Loucy (cell line): ENCODE measurements at regions not wholly inside any gene's neighbourhood (a gene's known extent, or its start where the extent isn't known, plus 50 kb on each side); places are given as distances from the start of the nearest gene placed in this dataset.

Source experiments
- H2AFZ ChIP-seq: fragments of 200-600 bp; sonication (generic); 2 replicates; pipeline ENCODE4 v1.6.0; 2016; ENCODE audit warnings: antibody characterized with exemption, mild to moderate bottlenecking, low read length, moderate library complexity
- H3F3A ChIP-seq: fragments of 200-600 bp; 2 replicates; pipeline ENCODE4 v1.6.0; 2016; ENCODE audit warnings: antibody characterized with exemption, low read depth, mild to moderate bottlenecking
- H3K27me3 ChIP-seq: fragments of 200-600 bp; sonication (generic); 2 replicates; pipeline ENCODE4 v1.6.1; 2014; ENCODE audit warnings: low read length, mild to moderate bottlenecking; ENCODE audit not compliant: insufficient read depth, poor library complexity, severe bottlenecking
- H3K36me3 ChIP-seq: fragments of 200-600 bp; sonication (generic); 2 replicates; pipeline ENCODE4 v1.6.1; 2016; ENCODE audit warnings: low read length; ENCODE audit not compliant: insufficient read depth
- H3K4me1 ChIP-seq: fragments of 200-600 bp; sonication (generic); 2 replicates; pipeline ENCODE4 v1.5.1; 2014; ENCODE audit warnings: low read length, mild to moderate bottlenecking; ENCODE audit not compliant: insufficient read depth, poor library complexity, severe bottlenecking
- H3K4me2 ChIP-seq: fragments of 200-600 bp; sonication (generic); 2 replicates; pipeline ENCODE4 v1.6.0; 2014; ENCODE audit warnings: antibody characterized with exemption, low read length, low read depth, mild to moderate bottlenecking; ENCODE audit not compliant: poor library complexity, severe bottlenecking
- H3K4me3 ChIP-seq: fragments of 200-600 bp; sonication (generic); 2 replicates; pipeline ENCODE4 v1.5.1; 2014; ENCODE audit warnings: low read length, mild to moderate bottlenecking, mixed read lengths; ENCODE audit not compliant: poor library complexity, severe bottlenecking
- H3K79me2 ChIP-seq: fragments of 200-600 bp; sonication (generic); 2 replicates; pipeline ENCODE4 v1.6.1; 2014; ENCODE audit warnings: low read length; ENCODE audit not compliant: insufficient read depth
- H3K9ac ChIP-seq: fragments of 200-600 bp; sonication (generic); 2 replicates; pipeline ENCODE4 v1.6.0; 2014; ENCODE audit warnings: mild to moderate bottlenecking, low read depth, low read length, moderate library complexity; ENCODE audit not compliant: poor library complexity, severe bottlenecking
- H3K9me2 ChIP-seq: fragments of 200-600 bp; sonication (generic); replicated peaks from 2 replicates; pipeline ENCODE4 v1.6.1; 2016; ENCODE audit warnings: low read depth, low read length, mixed read lengths
- H3K9me3 ChIP-seq: fragments of 200-600 bp; sonication (generic); 2 replicates; pipeline ENCODE4 v1.6.1; 2014; ENCODE audit warnings: mild to moderate bottlenecking, antibody characterized with exemption, low read length, low read depth; ENCODE audit not compliant: insufficient read depth
- H4K20me1 ChIP-seq: fragments of 200-600 bp; sonication (generic); 2 replicates; pipeline ENCODE4 v1.6.0; 2014; ENCODE audit warnings: antibody characterized with exemption, low read length, mild to moderate bottlenecking; ENCODE audit not compliant: insufficient read depth, poor library complexity, severe bottlenecking
- CTCF ChIP-seq: fragments of 200-600 bp; sonication (generic); conservative IDR thresholded peaks from 2 replicates; pipeline ENCODE4 v1.5.1; 2014; ENCODE audit warnings: mild to moderate bottlenecking, antibody characterized with exemption, low read length
- EZH2phosphoT487 ChIP-seq: fragments of 200-600 bp; IDR thresholded peaks from 2 replicates; pipeline ENCODE4 v1.6.1; 2018; ENCODE audit warnings: antibody characterized with exemption, mild to moderate bottlenecking, moderate library complexity, borderline replicate concordance

DNA sequence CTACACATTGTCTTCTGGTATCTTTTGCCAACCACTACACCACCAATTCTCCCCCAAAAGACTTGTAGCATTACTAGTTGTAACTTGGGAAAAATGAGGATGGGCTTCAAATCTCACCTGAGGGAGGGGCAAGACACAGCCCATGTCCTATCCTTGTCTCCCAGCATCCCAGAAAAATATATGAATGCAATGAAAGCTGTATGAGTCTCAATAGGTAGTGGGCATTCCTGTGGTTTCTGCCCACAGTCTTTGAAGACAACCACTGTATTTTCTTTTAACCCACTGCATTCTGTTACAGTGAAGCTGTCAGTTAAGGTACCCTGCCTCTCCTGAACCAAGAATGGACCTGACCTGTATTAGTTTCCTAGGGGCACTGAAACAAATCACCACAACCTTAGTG lies 336.2 kb upstream of the TMPO start:
- H4K20me1 ChIP-seq, result no peaks in the 10 kb centered on the region
- no peaks in the 10 kb centered on the region for H3F3A ChIP-seq
- H3K79me2 ChIP-seq, result no peaks in the 10 kb centered on the region
- H3K9me2 ChIP-seq, result no peaks in the 10 kb centered on the region
- H3K9me3 ChIP-seq, result no peaks in the 10 kb centered on the region
- no peak overlapping the region for H3K9ac ChIP-seq
- no peak overlapping the region for H2AFZ ChIP-seq
- no peaks in the 10 kb centered on the region for H3K36me3 ChIP-seq
- peak overlapping the region; percentile 10 for H3K4me2 ChIP-seq
- H3K27me3 ChIP-seq, result no peaks in the 10 kb centered on the region
- peaks cover 28% of the 10 kb centered on the region for H3K4me1 ChIP-seq
- H3K4me3 ChIP-seq, result no peak overlapping the region
- no peak for TF ChIP-seq EZH2phosphoT487
- no peak for TF ChIP-seq CTCF

DNA sequence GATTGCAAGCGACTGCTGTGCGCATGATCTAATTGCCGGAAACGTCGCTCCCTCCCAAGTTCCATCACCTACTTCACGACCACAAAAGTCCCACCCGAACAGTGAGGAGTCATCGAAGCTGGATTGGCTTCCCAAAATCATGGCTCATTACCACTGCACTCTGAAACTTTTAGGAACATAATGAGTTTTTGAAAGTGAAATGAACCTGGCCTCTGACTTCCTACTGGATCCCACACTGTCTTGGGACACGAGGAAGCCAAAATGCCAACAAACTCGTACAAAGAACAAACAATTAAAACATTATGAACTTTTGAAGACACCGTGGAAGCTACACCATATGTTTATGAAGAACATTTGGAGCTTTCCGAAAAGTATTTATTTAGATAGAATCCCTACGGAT lies 334.8 kb upstream of the TMPO start:
- Histone ChIP-seq H3F3A (no peaks in the 10 kb centered on the region), H3K4me2 (no peak overlapping the region), H3K9me2 (no peaks in the 10 kb centered on the region), H3K36me3 (no peaks in the 10 kb centered on the region), H3K79me2 (no peaks in the 10 kb centered on the region), H3K4me3 (no peak overlapping the region), H2AFZ (no peak overlapping the region), H3K4me1 (peaks cover 28% of the 10 kb centered on the region), H3K9ac (no peak overlapping the region), H3K27me3 (no peaks in the 10 kb centered on the region), H4K20me1 (no peaks in the 10 kb centered on the region), H3K9me3 (no peaks in the 10 kb centered on the region)
- no peak for TF ChIP-seq EZH2phosphoT487
- no peak for TF ChIP-seq CTCF

- Histone ChIP-seq H3K9ac (no peak overlapping the region), H2AFZ (no peak overlapping the region), H3K9me3 (no peaks in the 10 kb centered on the region), H3K36me3 (no peaks in the 10 kb centered on the region), H3K4me3 (no peak overlapping the region), H3K27me3 (no peaks in the 10 kb centered on the region), H3K4me2 (no peak overlapping the region), H3K4me1 (peaks cover 16% of the 10 kb centered on the region), H3F3A (no peaks in the 10 kb centered on the region), H3K9me2 (no peaks in the 10 kb centered on the region), H3K79me2 (no peaks in the 10 kb centered on the region), H4K20me1 (no peaks in the 10 kb centered on the region)
- TF ChIP-seq CTCF (no peak), EZH2phosphoT487 (no peak)
Observed at GRCh38 chr12:98182821-98183220, 332.6 kb upstream of the TMPO start.
